ENCODE measurements at regions not wholly inside any gene's neighbourhood (a gene's known extent, or its start where the extent isn't known, plus 50 kb on each side); places are given as distances from the start of the nearest gene placed in this dataset.

GRCh38 chr3:80050826-80051601, 283.2 kb upstream of the ROBO1 start:
- TF ChIP-seq EP300 (IDR thresholded peaks at IDR 0.05; ENCODE audit: low read depth) (no peak), CTCF (IDR thresholded peaks at IDR 0.05) (no peak), POLR2AphosphoS5 (IDR thresholded peaks at IDR 0.05) (no peak)
